Neutrophil (primary cell): ENCODE measurements at regions not wholly inside any gene's neighbourhood (a gene's known extent, or its start where the extent isn't known, plus 50 kb on each side); places are given as distances from the start of the nearest gene placed in this dataset.

Experiments used
- H3K27ac ChIP-seq: fragments of 200-600 bp; sonication (generic); 2 replicates; pipeline ENCODE4 v1.5.1; 2016; ENCODE audit warnings: mild to moderate bottlenecking, moderate library complexity
- H3K27me3 ChIP-seq: fragments of 200-600 bp; sonication (generic); 2 replicates; pipeline ENCODE4 v1.6.0; 2016; ENCODE audit warnings: mild to moderate bottlenecking
- H3K36me3 ChIP-seq: fragments of 200-600 bp; sonication (generic); 2 replicates; pipeline ENCODE4 v1.5.1; 2017
- H3K4me1 ChIP-seq, 2 experiments: fragments of 200-600 bp in 1 of 2; sonication (generic) in 1 of 2; 1 replicate in 1 of 2; 2 replicates in 1 of 2; pipeline versions ENCODE4 v1.5.1 to v1.6.1; 2013 to 2016; ENCODE audit warnings: low read depth in 1 of 2, low read length in 1 of 2, mild to moderate bottlenecking in 1 of 2, moderate library complexity in 1 of 2; ENCODE audit not compliant: control insufficient read depth in 1 of 2, insufficient read depth in 1 of 2
- H3K4me3 ChIP-seq, 2 experiments: fragments of 200-600 bp in 1 of 2; sonication (generic) in 1 of 2; 1 replicate in 1 of 2; 2 replicates in 1 of 2; pipeline ENCODE4 v1.5.1; 2013 to 2016; ENCODE audit warnings: low read depth in 1 of 2, low read length in 1 of 2, mild to moderate bottlenecking in 1 of 2, moderate library complexity in 1 of 2
- H3K9me3 ChIP-seq: fragments of 200-600 bp; sonication (generic); 2 replicates; pipeline ENCODE4 v1.5.1; 2016
- TF ChIP-seq, protein P1 (sequence below): fragments of 200-600 bp; sonication (generic); IDR thresholded peaks from 2 replicates; pipeline ENCODE4 v1.5.1; 2016; ENCODE audit warnings: antibody characterized with exemption

- Histone ChIP-seq H3K4me3 (no peak overlapping the region), H3K27me3 (no peaks in the 10 kb centered on the region), H3K4me1 (no peaks in the 10 kb centered on the region), H3K36me3 (no peaks in the 10 kb centered on the region), H3K9me3 (no peaks in the 10 kb centered on the region), H3K27ac (no peak overlapping the region)
- TF ChIP-seq, protein P1, sequence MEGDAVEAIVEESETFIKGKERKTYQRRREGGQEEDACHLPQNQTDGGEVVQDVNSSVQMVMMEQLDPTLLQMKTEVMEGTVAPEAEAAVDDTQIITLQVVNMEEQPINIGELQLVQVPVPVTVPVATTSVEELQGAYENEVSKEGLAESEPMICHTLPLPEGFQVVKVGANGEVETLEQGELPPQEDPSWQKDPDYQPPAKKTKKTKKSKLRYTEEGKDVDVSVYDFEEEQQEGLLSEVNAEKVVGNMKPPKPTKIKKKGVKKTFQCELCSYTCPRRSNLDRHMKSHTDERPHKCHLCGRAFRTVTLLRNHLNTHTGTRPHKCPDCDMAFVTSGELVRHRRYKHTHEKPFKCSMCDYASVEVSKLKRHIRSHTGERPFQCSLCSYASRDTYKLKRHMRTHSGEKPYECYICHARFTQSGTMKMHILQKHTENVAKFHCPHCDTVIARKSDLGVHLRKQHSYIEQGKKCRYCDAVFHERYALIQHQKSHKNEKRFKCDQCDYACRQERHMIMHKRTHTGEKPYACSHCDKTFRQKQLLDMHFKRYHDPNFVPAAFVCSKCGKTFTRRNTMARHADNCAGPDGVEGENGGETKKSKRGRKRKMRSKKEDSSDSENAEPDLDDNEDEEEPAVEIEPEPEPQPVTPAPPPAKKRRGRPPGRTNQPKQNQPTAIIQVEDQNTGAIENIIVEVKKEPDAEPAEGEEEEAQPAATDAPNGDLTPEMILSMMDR, result no peak
Measured at GRCh38 chr12:90490355-90490754, 464.6 kb downstream of the CCER1 start.

GRCh38 chr12:90489141-90489540 lies 465.8 kb downstream of the CCER1 start:
- Histone ChIP-seq H3K27ac (no peak overlapping the region), H3K27me3 (no peaks in the 10 kb centered on the region), H3K4me3 (no peak overlapping the region), H3K9me3 (no peaks in the 10 kb centered on the region), H3K36me3 (no peaks in the 10 kb centered on the region), H3K4me1 (no peaks in the 10 kb centered on the region)
- TF ChIP-seq, protein P1, result no peak

- Histone ChIP-seq H3K4me1 (no peaks in the 10 kb centered on the region), H3K4me3 (no peak overlapping the region), H3K27ac (no peak overlapping the region), H3K27me3 (no peaks in the 10 kb centered on the region), H3K36me3 (no peaks in the 10 kb centered on the region), H3K9me3 (no peaks in the 10 kb centered on the region)
- TF ChIP-seq, protein P1, result no peak
Measured at GRCh38 chr12:90485560-90485959, 469.4 kb downstream of the CCER1 start.

DNA sequence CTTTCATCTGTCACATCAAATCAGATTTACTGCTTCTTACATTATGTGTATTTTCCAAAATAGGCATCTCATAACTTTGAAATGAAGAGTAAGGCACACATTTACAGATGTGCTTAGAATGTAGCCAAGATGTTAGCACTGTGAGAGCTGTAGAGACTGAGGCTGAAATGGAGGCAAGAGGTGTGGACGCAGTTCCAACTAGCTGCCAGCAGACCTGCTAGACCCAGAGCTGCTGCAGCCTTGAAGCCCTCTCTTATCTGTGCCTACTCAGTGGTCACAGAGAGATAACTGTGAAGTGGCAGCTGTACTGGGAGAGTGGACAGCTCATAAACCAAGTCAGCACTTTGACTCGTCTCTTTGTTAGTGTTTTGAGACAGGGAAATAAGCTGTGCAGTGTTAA lies 470.9 kb downstream of the CCER1 start:
- Histone ChIP-seq H3K4me3 (no peak overlapping the region), H3K27ac (no peak overlapping the region), H3K27me3 (no peaks in the 10 kb centered on the region), H3K36me3 (no peaks in the 10 kb centered on the region), H3K9me3 (no peaks in the 10 kb centered on the region), H3K4me1 (no peaks in the 10 kb centered on the region)
- TF ChIP-seq, protein P1, result no peak

- H3K36me3 ChIP-seq, result no peaks in the 10 kb centered on the region
- no peak overlapping the region for H3K27ac ChIP-seq
- no peak overlapping the region for H3K4me3 ChIP-seq
- H3K27me3 ChIP-seq, result no peaks in the 10 kb centered on the region
- H3K9me3 ChIP-seq, result no peaks in the 10 kb centered on the region
- no peaks in the 10 kb centered on the region for H3K4me1 ChIP-seq
- TF ChIP-seq, protein P1, result no peak
Measured at GRCh38 chr12:90481748-90482147, 473.2 kb downstream of the CCER1 start.

DNA sequence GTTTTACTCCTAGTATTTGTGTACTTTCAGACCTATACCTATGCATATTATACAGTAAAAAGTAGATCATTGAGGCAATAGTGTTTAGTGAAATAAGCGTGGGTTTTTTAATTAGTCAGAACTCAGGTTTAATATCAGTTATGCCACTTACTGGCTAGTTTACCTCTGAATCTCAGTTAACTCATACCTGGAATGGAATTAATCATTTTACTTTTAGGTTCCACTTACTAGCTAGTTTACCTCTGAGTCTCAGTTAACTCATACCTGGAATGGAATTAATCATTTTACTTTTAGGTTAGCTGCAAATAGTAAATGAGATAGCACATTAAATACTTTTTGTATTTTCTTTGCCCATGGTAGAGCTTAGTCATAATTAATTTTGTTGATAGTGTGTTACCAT lies 475.7 kb downstream of the CCER1 start:
- Histone ChIP-seq H3K4me3 (no peak overlapping the region), H3K27me3 (no peaks in the 10 kb centered on the region), H3K36me3 (no peaks in the 10 kb centered on the region), H3K9me3 (no peaks in the 10 kb centered on the region), H3K4me1 (no peaks in the 10 kb centered on the region), H3K27ac (no peak overlapping the region)
- TF ChIP-seq, protein P1, result no peak
